HEK293T (cell line): ENCODE measurements at regions not wholly inside any gene's neighbourhood (a gene's known extent, or its start where the extent isn't known, plus 50 kb on each side); places are given as distances from the start of the nearest gene placed in this dataset.

Experiments used
- CTCF ChIA-PET: fragments of 350-600 bp; formaldehyde crosslinking; extraction: SDS; loops from one replicate; lab custom pipeline; 2021; ENCODE audit warnings: antibody characterized with exemption, inconsistent platforms; lab: Yijun Ruan, JAX
- POLR2A ChIA-PET: fragments of 350-600 bp; formaldehyde crosslinking; extraction: SDS; loops from one replicate; lab custom pipeline; 2020; ENCODE audit warnings: antibody characterized with exemption, inconsistent platforms; lab: Yijun Ruan, JAX
- DNase-seq: peaks from one replicate; pipeline ENCODE4 v3.0.0; 2012; ENCODE audit warnings: mixed read lengths; ENCODE audit errors: extremely low spot score
- ARNT ChIP-seq: fragments of 450-650 bp; IDR thresholded peaks from 2 replicates; pipeline ENCODE4 v1.6.1; 2017; ENCODE audit warnings: mild to moderate bottlenecking
- BHLHE40 ChIP-seq: fragments of 450-650 bp; IDR thresholded peaks from 2 replicates; pipeline ENCODE4 v1.6.1; 2016; ENCODE audit warnings: mild to moderate bottlenecking, moderate library complexity, borderline replicate concordance
- CTBP1 ChIP-seq: fragments of 450-650 bp; IDR thresholded peaks from 2 replicates; pipeline ENCODE4 v1.6.1; 2016; ENCODE audit warnings: borderline replicate concordance
- ELF4 ChIP-seq: fragments of 450-650 bp; IDR thresholded peaks from 2 replicates; pipeline ENCODE4 v1.6.1; 2017; ENCODE audit warnings: antibody characterized with exemption
- FOXA1 ChIP-seq: fragments of 450-650 bp; IDR thresholded peaks from 2 replicates; pipeline ENCODE4 v1.6.1; 2016; ENCODE audit warnings: mild to moderate bottlenecking
- FOXK2 ChIP-seq: fragments of 450-650 bp; IDR thresholded peaks from 2 replicates; pipeline ENCODE4 v1.6.1; 2016; ENCODE audit warnings: mild to moderate bottlenecking
- FOXM1 ChIP-seq: fragments of 450-650 bp; IDR thresholded peaks from 2 replicates; pipeline ENCODE4 v1.6.1; 2017; ENCODE audit warnings: mild to moderate bottlenecking, borderline replicate concordance
- HDGF ChIP-seq: fragments of 450-650 bp; IDR thresholded peaks from 2 replicates; pipeline ENCODE4 v1.6.1; 2017; ENCODE audit warnings: antibody characterized with exemption, borderline replicate concordance
- L3MBTL2 ChIP-seq: fragments of 450-650 bp; conservative IDR thresholded peaks from 2 replicates; pipeline ENCODE4 v1.6.1; 2016; ENCODE audit warnings: mild to moderate bottlenecking
- LEF1 ChIP-seq: fragments of 450-650 bp; IDR thresholded peaks from 2 replicates; pipeline ENCODE4 v1.6.1; 2017; ENCODE audit warnings: mild to moderate bottlenecking, borderline replicate concordance
- NFRKB ChIP-seq: fragments of 450-650 bp; IDR thresholded peaks from 2 replicates; pipeline ENCODE4 v1.6.1; 2016; ENCODE audit warnings: mild to moderate bottlenecking, moderate library complexity
- PKNOX1 ChIP-seq: fragments of 450-650 bp; IDR thresholded peaks from 2 replicates; pipeline ENCODE4 v1.6.1; 2016
- SP1 ChIP-seq: fragments of 450-650 bp; IDR thresholded peaks from 2 replicates; pipeline ENCODE4 v1.6.1; 2017
- SUZ12 ChIP-seq: fragments of 450-650 bp; IDR thresholded peaks from 2 replicates; pipeline ENCODE4 v1.6.1; 2016; ENCODE audit warnings: mild to moderate bottlenecking
- TARDBP ChIP-seq: fragments of 450-650 bp; IDR thresholded peaks from 2 replicates; pipeline ENCODE4 v1.6.1; 2016
- ZNF384 ChIP-seq: fragments of 450-650 bp; IDR thresholded peaks from 2 replicates; pipeline ENCODE4 v1.6.1; 2016

GRCh38 chr13:24615114-24615513, 65.1 kb upstream of the ATP12A start:
- ChIA-PET CTCF (no interaction called here), POLR2A (no interaction called here)
- TF ChIP-seq ZNF384 (no peak), FOXA1 (no peak), LEF1 (no peak), FOXM1 (no peak), BHLHE40 (no peak), ARNT (no peak), HDGF (no peak), L3MBTL2 (no peak), ELF4 (no peak), SP1 (no peak), NFRKB (no peak), SUZ12 (no peak), FOXK2 (no peak), CTBP1 (no peak), PKNOX1 (no peak), TARDBP (no peak)
- no peak for DNase-seq

- TF ChIP-seq SP1 (no peak), PKNOX1 (no peak)
- no peak for DNase-seq
- CTCF ChIA-PET: interaction anchor here (1.0 kb wide), 1 partner anchor 10 kb away, joined by 3 read pairs; no protein-coding TSS in a partner anchor
- POLR2A ChIA-PET: no interaction called here
Observed at GRCh38 chr13:24615911-24616472, 64.2 kb upstream of the ATP12A start.

GRCh38 chr13:24616514-24616913, 63.7 kb upstream of the ATP12A start:
- POLR2A ChIA-PET: no interaction called here
- no peak for DNase-seq

GRCh38 chr13:24617256-24618010, 62.8 kb upstream of the ATP12A start:
- DNase-seq: no peak
- CTCF ChIA-PET: no interaction called here
- POLR2A ChIA-PET: no interaction called here
- TF ChIP-seq FOXM1 (no peak), ZNF384 (no peak), BHLHE40 (no peak), SP1 (no peak), HDGF (no peak), FOXA1 (no peak), CTBP1 (no peak), FOXK2 (no peak), ARNT (no peak), PKNOX1 (no peak), ELF4 (no peak), L3MBTL2 (no peak), SUZ12 (no peak), LEF1 (no peak), TARDBP (no peak), NFRKB (no peak)

More at GRCh38 chr13:24616514-24616913, 63.7 kb upstream of the ATP12A start:
- TF ChIP-seq PKNOX1 (no peak), ARNT (no peak), NFRKB (no peak), SP1 (no peak), HDGF (no peak), FOXA1 (no peak), L3MBTL2 (no peak), BHLHE40 (no peak), FOXK2 (no peak), ELF4 (no peak), ZNF384 (no peak), CTBP1 (no peak), TARDBP (no peak)
- CTCF ChIA-PET: interaction anchor here (1.0 kb wide), 1 partner anchor 10 kb away, joined by 3 read pairs; no protein-coding TSS in a partner anchor

- ChIA-PET CTCF (interaction anchor here (0.6 kb wide), 1 partner anchor 8 kb away, joined by 3 read pairs; no protein-coding TSS in a partner anchor), POLR2A (no interaction called here)
- no peak for TF ChIP-seq PKNOX1
- no peak for TF ChIP-seq BHLHE40
- TF ChIP-seq CTBP1: no peak
- no peak for TF ChIP-seq FOXM1
- TF ChIP-seq SUZ12: no peak
- no peak for TF ChIP-seq ARNT
- TF ChIP-seq HDGF: no peak
- TF ChIP-seq L3MBTL2: no peak
- no peak for TF ChIP-seq ELF4
- TF ChIP-seq FOXK2: no peak
- TF ChIP-seq SP1: no peak
- TF ChIP-seq TARDBP: no peak
- no peak for TF ChIP-seq LEF1
- no peak for TF ChIP-seq NFRKB
- DNase-seq: no peak
Observed at GRCh38 chr13:24618011-24618955, 61.9 kb upstream of the ATP12A start.
